ENCODE measurements at regions not wholly inside any gene's neighbourhood (a gene's known extent, or its start where the extent isn't known, plus 50 kb on each side); places are given as distances from the start of the nearest gene placed in this dataset.

DNA sequence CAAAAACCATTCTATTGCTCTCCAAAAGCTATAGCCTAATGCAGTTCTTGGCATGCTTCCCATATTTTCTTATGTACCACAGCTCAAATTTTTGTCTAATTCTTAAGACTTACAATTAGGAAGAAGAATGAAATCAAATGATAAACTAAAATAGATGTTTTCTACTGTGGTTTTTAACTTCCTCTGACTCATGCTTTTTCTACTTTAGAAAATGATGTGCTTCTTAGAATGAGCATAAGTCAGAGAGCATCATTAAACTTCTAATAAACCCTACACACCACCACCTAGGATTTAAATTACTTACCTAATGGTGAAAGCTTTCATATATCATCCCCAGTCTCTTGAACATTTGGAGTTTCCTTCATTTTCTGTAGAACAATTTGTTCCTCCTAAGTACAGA is 217.0 kb upstream of the NDST3 start:
- no peak overlapping the region for H3K9ac ChIP-seq (ENCODE audit: low read depth, low read length)
- no peak overlapping the region for H3K4me3 ChIP-seq (ENCODE audit: low read length)
- no peaks in the 10 kb centered on the region for H3K9me3 ChIP-seq (replicated peaks; ENCODE audit: low read length)
- no peak overlapping the region for H3K4me2 ChIP-seq (ENCODE audit: low read length)
- no peaks in the 10 kb centered on the region for H3K36me3 ChIP-seq (ENCODE audit: insufficient read depth, low read length)
- H3K27me3 ChIP-seq (ENCODE audit: control insufficient read depth, insufficient read depth, low read length), result no peaks in the 10 kb centered on the region
- H3K4me1 ChIP-seq (ENCODE audit: control insufficient read depth, insufficient read depth, low read length), result no peaks in the 10 kb centered on the region

DNA sequence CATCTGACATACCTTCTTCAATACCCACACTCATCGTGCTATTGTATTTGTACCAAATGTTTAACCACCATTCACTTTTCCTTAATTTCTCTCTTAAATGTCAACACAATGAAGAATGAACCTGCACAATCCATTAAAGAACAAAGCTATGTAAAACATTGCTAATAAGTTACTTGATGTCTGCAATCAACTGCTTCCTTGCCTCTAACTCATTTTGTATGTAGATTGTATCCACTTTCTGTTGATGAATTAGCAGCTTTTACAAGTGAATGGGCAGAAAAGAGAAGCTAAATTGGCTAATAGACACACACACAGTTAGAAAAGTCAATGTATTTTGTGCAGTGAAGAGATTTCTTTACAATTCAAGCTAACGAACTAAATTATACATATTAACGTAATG is 212.5 kb upstream of the NDST3 start:
- Histone ChIP-seq H3K4me2 (ENCODE audit: low read length) (no peak overlapping the region), H3K9me3 (replicated peaks; ENCODE audit: low read length) (no peaks in the 10 kb centered on the region), H3K9ac (ENCODE audit: low read depth, low read length) (no peak overlapping the region), H3K4me1 (ENCODE audit: control insufficient read depth, insufficient read depth, low read length) (no peaks in the 10 kb centered on the region), H3K27me3 (ENCODE audit: control insufficient read depth, insufficient read depth, low read length) (no peaks in the 10 kb centered on the region), H3K4me3 (ENCODE audit: low read length) (no peak overlapping the region), H3K36me3 (ENCODE audit: insufficient read depth, low read length) (no peaks in the 10 kb centered on the region)

DNA sequence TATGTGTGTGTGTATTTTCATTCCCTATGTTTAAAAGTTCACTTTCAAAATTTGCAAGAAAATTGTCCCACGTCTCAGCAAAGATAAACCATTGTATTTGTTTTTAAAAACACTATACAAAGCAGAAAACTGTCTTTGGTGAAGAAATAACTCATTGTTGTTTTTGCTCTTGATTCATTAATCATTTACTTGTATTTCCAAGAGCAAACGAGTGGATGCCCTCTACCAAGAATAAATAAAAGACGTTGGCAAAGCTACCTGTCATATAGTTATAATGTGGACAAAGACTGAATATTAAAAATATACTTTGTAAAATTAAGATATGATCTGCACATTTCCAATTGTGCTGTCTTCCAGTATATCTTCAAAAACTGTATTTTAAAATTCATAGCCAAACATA is 210.9 kb upstream of the NDST3 start:
- Histone ChIP-seq H3K36me3 (ENCODE audit: insufficient read depth, low read length) (no peaks in the 10 kb centered on the region), H3K9ac (ENCODE audit: low read depth, low read length) (no peak overlapping the region), H3K27me3 (ENCODE audit: control insufficient read depth, insufficient read depth, low read length) (no peaks in the 10 kb centered on the region), H3K4me3 (ENCODE audit: low read length) (no peak overlapping the region), H3K4me2 (ENCODE audit: low read length) (no peak overlapping the region), H3K9me3 (replicated peaks; ENCODE audit: low read length) (no peaks in the 10 kb centered on the region), H3K4me1 (ENCODE audit: control insufficient read depth, insufficient read depth, low read length) (no peaks in the 10 kb centered on the region)

DNA sequence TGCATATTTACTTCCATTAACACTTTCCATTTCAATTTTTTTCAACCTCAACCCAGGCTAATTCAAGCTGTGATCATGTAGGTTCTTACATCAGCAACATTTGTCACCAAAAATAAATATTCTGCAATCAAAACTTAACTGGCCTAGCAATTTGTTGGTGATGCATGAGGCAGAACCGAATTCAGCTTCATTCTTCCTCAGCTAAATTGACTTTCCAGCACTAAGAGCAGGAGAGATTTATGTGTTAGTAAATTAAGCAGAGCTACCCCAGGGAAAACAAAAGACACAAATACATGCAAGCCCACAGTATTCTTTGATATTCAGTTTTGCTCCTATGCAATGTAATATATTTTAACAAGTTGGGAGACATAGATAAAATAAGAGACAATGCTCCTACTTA is 208.7 kb upstream of the NDST3 start:
- Histone ChIP-seq H3K36me3 (ENCODE audit: insufficient read depth, low read length) (no peaks in the 10 kb centered on the region), H3K4me3 (ENCODE audit: low read length) (no peak overlapping the region), H3K4me1 (ENCODE audit: control insufficient read depth, insufficient read depth, low read length) (no peaks in the 10 kb centered on the region), H3K4me2 (ENCODE audit: low read length) (no peak overlapping the region), H3K9me3 (replicated peaks; ENCODE audit: low read length) (no peaks in the 10 kb centered on the region), H3K9ac (ENCODE audit: low read depth, low read length) (no peak overlapping the region), H3K27me3 (ENCODE audit: control insufficient read depth, insufficient read depth, low read length) (no peaks in the 10 kb centered on the region)

DNA sequence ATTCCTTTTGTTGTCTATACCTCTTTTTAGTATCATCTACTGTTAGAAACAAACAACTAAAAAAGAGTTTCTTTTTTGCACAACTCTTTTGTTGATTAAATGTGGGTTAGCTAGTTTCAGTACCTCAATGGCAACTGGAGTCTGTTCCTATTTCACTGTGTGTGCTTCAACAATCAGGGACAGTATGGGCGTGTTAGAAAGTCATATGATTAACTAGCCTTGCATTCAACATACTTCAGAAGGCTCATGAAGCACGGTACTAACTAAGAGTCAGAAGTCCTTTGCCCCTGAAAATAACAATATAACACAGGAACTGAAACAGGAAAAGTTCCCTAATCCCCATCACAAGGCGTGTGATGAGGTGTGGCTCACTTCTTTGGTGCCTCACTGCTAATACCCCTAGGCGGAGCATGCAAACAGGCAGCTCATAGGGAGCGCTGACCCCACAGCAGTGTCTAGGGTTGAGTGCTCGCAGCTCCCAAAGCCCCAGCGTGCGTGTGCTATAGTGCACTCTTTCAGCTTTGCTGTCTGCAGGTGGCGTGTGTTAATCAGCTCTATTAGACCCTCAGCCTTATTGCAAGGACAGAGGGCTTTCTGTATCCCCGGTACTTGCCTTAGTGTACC is 203.1 kb upstream of the NDST3 start:
- H3K9ac ChIP-seq (ENCODE audit: low read depth, low read length), result no peak overlapping the region
- no peak overlapping the region for H3K4me3 ChIP-seq (ENCODE audit: low read length)
- H3K4me1 ChIP-seq (ENCODE audit: control insufficient read depth, insufficient read depth, low read length), result no peaks in the 10 kb centered on the region
- H3K36me3 ChIP-seq (ENCODE audit: insufficient read depth, low read length), result no peaks in the 10 kb centered on the region
- peaks cover 2% of the 10 kb centered on the region for H3K9me3 ChIP-seq (replicated peaks; ENCODE audit: low read length)
- no peaks in the 10 kb centered on the region for H3K27me3 ChIP-seq (ENCODE audit: control insufficient read depth, insufficient read depth, low read length)
- H3K4me2 ChIP-seq (ENCODE audit: low read length), result no peak overlapping the region

DNA sequence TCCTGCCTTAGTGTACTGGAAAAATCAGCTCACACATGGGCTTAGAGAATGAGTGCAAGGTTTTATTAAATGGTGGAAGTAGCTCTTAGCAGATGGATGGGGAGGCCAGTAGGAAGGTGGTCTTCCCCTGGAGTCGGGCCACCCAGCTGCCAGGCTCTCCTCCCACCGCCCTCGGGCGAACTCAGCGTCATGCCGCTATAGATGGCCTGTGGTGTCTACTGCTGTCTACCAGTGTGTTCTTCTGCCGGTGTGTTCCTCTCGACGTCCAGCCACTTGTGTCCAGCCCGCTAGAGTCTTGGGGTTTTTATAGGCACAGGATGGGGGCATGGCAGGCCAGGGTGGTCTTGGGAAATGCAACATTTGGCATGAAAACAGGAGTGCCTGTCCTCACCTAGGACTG is 198.7 kb upstream of the NDST3 start:
- Histone ChIP-seq H3K27me3 (ENCODE audit: control insufficient read depth, insufficient read depth, low read length) (no peaks in the 10 kb centered on the region), H3K4me2 (ENCODE audit: low read length) (no peak overlapping the region), H3K4me3 (ENCODE audit: low read length) (no peak overlapping the region), H3K36me3 (ENCODE audit: insufficient read depth, low read length) (no peaks in the 10 kb centered on the region), H3K4me1 (ENCODE audit: control insufficient read depth, insufficient read depth, low read length) (no peaks in the 10 kb centered on the region), H3K9ac (ENCODE audit: low read depth, low read length) (no peak overlapping the region), H3K9me3 (replicated peaks; ENCODE audit: low read length) (peaks cover 2% of the 10 kb centered on the region)

DNA sequence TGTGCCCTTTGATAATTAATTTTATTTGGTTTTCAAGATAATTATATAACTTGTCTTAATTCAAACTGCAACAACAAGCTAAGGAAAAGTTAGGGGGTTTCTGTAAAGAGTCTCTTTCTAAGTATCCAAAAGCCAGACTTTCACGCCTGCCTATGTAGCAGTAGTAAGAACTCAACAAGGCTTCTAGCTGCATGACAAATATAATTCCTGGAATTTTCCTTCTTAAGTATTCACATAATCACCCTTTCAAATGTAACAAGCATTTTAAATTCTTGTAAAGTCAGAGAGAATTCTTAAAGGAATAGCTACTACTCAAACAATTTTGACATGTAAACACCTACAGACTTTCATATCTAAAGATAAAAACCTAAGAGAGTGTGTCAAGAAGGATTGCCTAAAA is 189.7 kb upstream of the NDST3 start:
- no peaks in the 10 kb centered on the region for H3K27me3 ChIP-seq (ENCODE audit: control insufficient read depth, insufficient read depth, low read length)
- H3K36me3 ChIP-seq (ENCODE audit: insufficient read depth, low read length), result no peaks in the 10 kb centered on the region
- peaks cover 4% of the 10 kb centered on the region for H3K9me3 ChIP-seq (replicated peaks; ENCODE audit: low read length)
- H3K9ac ChIP-seq (ENCODE audit: low read depth, low read length), result no peak overlapping the region
- H3K4me3 ChIP-seq (ENCODE audit: low read length), result no peak overlapping the region
- H3K4me2 ChIP-seq (ENCODE audit: low read length), result no peak overlapping the region
- H3K4me1 ChIP-seq (ENCODE audit: control insufficient read depth, insufficient read depth, low read length), result no peaks in the 10 kb centered on the region

DNA sequence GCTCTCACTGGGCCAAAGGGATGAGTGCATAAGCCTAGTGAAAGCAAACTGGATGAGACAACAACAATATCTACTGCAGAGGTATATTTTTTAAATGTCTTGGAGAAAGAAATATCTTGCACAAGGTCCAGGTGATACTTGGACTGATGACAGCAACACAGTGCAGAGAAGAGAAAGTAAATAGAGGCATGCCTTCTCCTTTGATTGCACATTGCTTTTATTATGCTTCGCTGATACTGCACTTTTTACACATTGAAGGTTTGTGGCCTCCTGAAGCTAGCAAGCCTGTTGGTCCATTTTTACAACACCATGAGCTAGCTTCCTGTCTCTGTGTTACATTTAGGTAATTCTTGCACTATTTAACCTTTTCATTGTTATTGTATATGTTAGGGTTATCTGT is 189.0 kb upstream of the NDST3 start:
- no peaks in the 10 kb centered on the region for H3K36me3 ChIP-seq (ENCODE audit: insufficient read depth, low read length)
- no peak overlapping the region for H3K4me3 ChIP-seq (ENCODE audit: low read length)
- peaks cover 11% of the 10 kb centered on the region for H3K9me3 ChIP-seq (replicated peaks; ENCODE audit: low read length)
- H3K4me2 ChIP-seq (ENCODE audit: low read length), result no peak overlapping the region
- H3K27me3 ChIP-seq (ENCODE audit: control insufficient read depth, insufficient read depth, low read length), result no peaks in the 10 kb centered on the region
- no peak overlapping the region for H3K9ac ChIP-seq (ENCODE audit: low read depth, low read length)
- no peaks in the 10 kb centered on the region for H3K4me1 ChIP-seq (ENCODE audit: control insufficient read depth, insufficient read depth, low read length)

DNA sequence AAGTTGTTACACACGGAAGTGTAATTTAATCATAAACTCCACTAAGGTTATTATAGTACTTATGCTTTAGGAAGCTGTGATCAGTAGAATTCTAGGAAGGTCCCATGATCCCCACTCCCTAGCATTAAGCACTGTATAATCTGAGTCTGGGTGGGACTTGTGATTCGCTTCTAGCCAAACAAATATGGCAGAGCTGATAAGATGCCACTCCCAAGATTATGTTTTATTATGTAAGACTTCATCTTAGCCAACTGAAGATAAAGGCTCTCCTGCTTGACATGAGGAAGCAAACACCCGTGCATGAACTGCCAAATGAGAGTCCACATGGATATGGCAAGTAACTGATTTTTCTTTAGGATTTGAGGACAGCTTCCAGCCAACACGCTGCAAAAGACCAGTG is 186.4 kb upstream of the NDST3 start:
- no peak overlapping the region for H3K4me3 ChIP-seq (ENCODE audit: low read length)
- no peaks in the 10 kb centered on the region for H3K36me3 ChIP-seq (ENCODE audit: insufficient read depth, low read length)
- H3K27me3 ChIP-seq (ENCODE audit: control insufficient read depth, insufficient read depth, low read length), result no peaks in the 10 kb centered on the region
- no peak overlapping the region for H3K4me2 ChIP-seq (ENCODE audit: low read length)
- no peak overlapping the region for H3K9ac ChIP-seq (ENCODE audit: low read depth, low read length)
- H3K9me3 ChIP-seq (replicated peaks; ENCODE audit: low read length), result peaks cover 11% of the 10 kb centered on the region
- no peaks in the 10 kb centered on the region for H3K4me1 ChIP-seq (ENCODE audit: control insufficient read depth, insufficient read depth, low read length)

DNA sequence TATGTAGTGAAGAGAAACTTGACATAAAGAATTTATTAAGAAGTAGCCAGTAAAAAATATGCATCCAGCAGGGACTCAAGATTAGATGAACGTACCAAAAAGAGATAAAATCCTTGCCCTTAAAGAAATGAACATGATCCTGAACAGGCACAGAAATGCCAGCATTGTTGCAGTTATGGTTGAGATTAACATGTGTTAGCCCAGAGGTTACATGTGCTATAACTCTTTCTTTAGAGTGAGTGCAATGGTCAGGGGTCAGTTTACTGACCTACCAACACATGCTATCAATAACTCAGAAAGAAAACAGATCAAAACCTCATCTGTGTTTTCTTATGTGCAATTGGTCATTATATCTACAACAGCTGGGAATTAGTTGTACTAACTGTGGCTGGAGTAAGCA is 166.1 kb upstream of the NDST3 start:
- Histone ChIP-seq H3K4me3 (ENCODE audit: low read length) (no peak overlapping the region), H3K9ac (ENCODE audit: low read depth, low read length) (no peak overlapping the region), H3K4me2 (ENCODE audit: low read length) (no peak overlapping the region), H3K27me3 (ENCODE audit: control insufficient read depth, insufficient read depth, low read length) (no peaks in the 10 kb centered on the region), H3K4me1 (ENCODE audit: control insufficient read depth, insufficient read depth, low read length) (no peaks in the 10 kb centered on the region), H3K36me3 (ENCODE audit: insufficient read depth, low read length) (no peaks in the 10 kb centered on the region), H3K9me3 (replicated peaks; ENCODE audit: low read length) (peaks cover 4% of the 10 kb centered on the region)

DNA sequence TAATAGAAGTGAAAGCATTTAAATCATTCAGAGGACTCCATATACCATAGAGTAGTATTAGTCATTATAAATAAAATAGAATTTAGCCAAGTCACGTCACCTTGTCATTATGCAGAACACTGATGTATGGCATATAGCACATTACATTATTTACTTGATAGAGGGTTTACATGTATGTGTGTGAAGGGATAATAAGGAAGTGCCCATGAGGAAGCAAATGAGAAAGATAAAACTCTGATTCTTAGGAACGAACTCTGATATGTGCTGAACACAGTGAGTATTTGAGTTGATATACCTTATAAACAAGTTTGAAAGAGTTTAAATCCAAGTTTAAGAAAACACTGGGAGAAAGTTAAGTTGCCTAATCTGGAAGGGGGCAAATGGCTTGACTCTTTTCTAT is 160.5 kb upstream of the NDST3 start:
- peaks cover 5% of the 10 kb centered on the region for H3K9me3 ChIP-seq (replicated peaks; ENCODE audit: low read length)
- H3K36me3 ChIP-seq (ENCODE audit: insufficient read depth, low read length), result no peaks in the 10 kb centered on the region
- no peak overlapping the region for H3K4me3 ChIP-seq (ENCODE audit: low read length)
- H3K27me3 ChIP-seq (ENCODE audit: control insufficient read depth, insufficient read depth, low read length), result no peaks in the 10 kb centered on the region
- no peak overlapping the region for H3K4me2 ChIP-seq (ENCODE audit: low read length)
- no peak overlapping the region for H3K9ac ChIP-seq (ENCODE audit: low read depth, low read length)
- no peaks in the 10 kb centered on the region for H3K4me1 ChIP-seq (ENCODE audit: control insufficient read depth, insufficient read depth, low read length)

DNA sequence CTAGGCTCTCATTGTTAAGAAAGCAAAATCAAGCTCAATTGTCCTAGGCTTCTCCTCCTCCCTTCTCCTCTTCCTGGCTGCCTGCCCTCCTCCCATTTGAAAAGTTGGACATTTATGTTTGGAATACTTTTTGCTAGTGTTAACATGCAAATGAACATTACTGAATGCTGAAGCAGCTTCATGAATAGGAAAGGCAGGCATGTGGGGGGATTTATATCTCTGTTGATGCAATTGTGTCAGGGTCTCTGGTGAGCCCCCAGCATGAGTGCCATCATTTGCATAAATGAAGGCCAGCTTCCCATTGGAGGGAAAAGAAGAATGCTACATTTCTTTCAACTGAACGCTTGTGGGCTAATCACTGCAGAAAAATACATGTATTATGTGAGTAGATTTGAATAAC is 160.1 kb upstream of the NDST3 start:
- Histone ChIP-seq H3K9me3 (replicated peaks; ENCODE audit: low read length) (peaks cover 5% of the 10 kb centered on the region), H3K4me1 (ENCODE audit: control insufficient read depth, insufficient read depth, low read length) (no peaks in the 10 kb centered on the region), H3K9ac (ENCODE audit: low read depth, low read length) (no peak overlapping the region), H3K27me3 (ENCODE audit: control insufficient read depth, insufficient read depth, low read length) (no peaks in the 10 kb centered on the region), H3K36me3 (ENCODE audit: insufficient read depth, low read length) (no peaks in the 10 kb centered on the region), H3K4me3 (ENCODE audit: low read length) (no peak overlapping the region), H3K4me2 (ENCODE audit: low read length) (no peak overlapping the region)

Data from skeletal muscle satellite cell (primary cell).